ENCODE measurements at regions not wholly inside any gene's neighbourhood (a gene's known extent, or its start where the extent isn't known, plus 50 kb on each side); places are given as distances from the start of the nearest gene placed in this dataset.
"Not testable (repeated sequence)": the region's sequence is repeated elsewhere in the genome, so short reads cannot be mapped to it uniquely, and the experiment has no call there.

DNA sequence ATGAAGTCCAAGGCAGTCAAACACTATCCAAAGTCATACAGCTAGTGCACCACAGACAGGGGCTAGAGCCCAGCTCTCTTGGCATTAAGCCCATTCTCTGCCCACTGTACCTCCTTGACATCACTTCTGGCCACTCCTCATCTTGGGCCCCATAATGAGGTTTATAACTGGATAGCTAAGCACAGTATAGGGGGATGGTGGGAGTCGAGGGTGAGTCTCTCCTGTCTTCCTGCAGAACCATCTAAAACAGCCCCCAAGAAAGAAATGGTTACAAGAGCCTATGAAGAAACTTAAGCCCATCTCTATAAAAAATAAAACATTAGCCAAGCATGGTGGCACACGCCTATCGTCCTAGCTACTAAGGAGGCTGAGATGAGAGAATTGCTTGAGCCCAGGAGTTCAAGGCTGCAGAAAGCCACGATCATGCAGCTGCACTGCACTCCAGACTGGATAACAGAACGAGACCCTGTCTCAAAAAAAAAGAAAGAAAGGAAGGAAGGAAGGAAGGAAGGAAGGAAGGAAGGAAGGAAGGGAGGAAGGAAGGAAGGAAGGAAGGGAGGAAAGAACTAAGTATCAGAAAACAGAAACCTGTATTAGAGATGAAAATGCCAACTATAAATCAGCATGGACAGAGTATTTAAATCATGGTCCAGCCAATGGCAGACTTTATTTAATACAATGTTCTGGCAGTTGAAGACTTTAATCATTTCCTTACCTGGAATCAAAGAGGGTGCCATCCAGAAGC, 134.3 kb upstream of the VOPP1 start:
- TF ChIP-seq, protein P1, sequence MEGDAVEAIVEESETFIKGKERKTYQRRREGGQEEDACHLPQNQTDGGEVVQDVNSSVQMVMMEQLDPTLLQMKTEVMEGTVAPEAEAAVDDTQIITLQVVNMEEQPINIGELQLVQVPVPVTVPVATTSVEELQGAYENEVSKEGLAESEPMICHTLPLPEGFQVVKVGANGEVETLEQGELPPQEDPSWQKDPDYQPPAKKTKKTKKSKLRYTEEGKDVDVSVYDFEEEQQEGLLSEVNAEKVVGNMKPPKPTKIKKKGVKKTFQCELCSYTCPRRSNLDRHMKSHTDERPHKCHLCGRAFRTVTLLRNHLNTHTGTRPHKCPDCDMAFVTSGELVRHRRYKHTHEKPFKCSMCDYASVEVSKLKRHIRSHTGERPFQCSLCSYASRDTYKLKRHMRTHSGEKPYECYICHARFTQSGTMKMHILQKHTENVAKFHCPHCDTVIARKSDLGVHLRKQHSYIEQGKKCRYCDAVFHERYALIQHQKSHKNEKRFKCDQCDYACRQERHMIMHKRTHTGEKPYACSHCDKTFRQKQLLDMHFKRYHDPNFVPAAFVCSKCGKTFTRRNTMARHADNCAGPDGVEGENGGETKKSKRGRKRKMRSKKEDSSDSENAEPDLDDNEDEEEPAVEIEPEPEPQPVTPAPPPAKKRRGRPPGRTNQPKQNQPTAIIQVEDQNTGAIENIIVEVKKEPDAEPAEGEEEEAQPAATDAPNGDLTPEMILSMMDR (IDR thresholded peaks at IDR 0.05 in 8 of 11, conservative IDR thresholded peaks at IDR 0.05 in 3 of 11) = not testable (repeated sequence)
- TF ChIP-seq POLR2AphosphoS5 (IDR thresholded peaks at IDR 0.05) = not testable (repeated sequence)
